AG04449 (cell line): ENCODE measurements at regions not wholly inside any gene's neighbourhood (a gene's known extent, or its start where the extent isn't known, plus 50 kb on each side); places are given as distances from the start of the nearest gene placed in this dataset.

Experiments
- CTCF ChIA-PET: fragments of 350-600 bp; formaldehyde crosslinking; extraction: SDS; loops from one replicate; lab custom pipeline; 2021; ENCODE audit warnings: antibody characterized with exemption; lab: Yijun Ruan, JAX
- POLR2A ChIA-PET: fragments of 400-600, 350-600 bp; formaldehyde crosslinking; extraction: SDS; loops from one replicate; lab custom pipeline; 2020; ENCODE audit warnings: antibody characterized with exemption, inconsistent platforms; lab: Yijun Ruan, JAX
- DNase-seq: peaks from one replicate; pipeline ENCODE4 v3.0.0-alpha.2; 2010; ENCODE audit warnings: low read depth, low spot score
- H3K4me3 ChIP-seq: 2 replicates; pipeline ENCODE4 v1.5.1; 2011; ENCODE audit warnings: low read depth, mild to moderate bottlenecking, control low read depth, low read length
- CTCF ChIP-seq: IDR thresholded peaks from one replicate; pipeline ENCODE4 v1.5.1; 2011; ENCODE audit warnings: mild to moderate bottlenecking, moderate library complexity, low read length, control low read depth, inconsistent platforms; ENCODE audit not compliant: insufficient read depth; ENCODE audit errors: missing control alignments

DNA sequence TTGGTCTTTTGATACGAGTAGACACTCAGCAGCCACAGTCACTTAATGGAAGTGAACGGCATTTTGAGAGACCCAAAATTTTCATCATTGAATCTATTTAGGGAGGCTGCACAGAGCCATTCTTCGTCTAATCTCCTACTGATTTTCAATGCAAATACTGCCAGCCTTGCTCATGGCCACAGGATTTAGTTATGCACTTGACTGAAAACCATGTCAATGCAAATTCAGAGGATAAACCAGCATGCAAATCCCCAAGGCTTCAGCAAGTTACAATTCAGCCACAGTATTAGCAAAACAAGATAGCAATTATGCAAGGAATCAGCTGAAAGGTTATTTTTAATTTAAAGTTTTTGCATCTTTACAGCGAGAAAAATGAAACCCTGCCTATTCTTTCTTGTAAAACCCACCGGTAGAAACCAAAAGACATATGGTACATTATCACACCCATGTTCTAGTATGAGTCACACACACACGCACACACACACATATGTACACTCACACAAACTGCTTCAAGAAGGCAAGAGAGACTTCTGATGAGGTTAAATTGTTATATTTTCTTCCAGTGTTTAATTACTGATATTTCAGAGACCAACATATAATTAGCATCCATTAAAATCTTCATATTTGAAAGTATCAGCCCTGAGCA, 985.3 kb upstream of the FLRT2 start:
- ChIA-PET CTCF (no interaction called here), POLR2A (no interaction called here)
- no peak for DNase-seq
- H3K4me3 ChIP-seq, result no peak overlapping the region
- no peak for TF ChIP-seq CTCF

- H3K4me3 ChIP-seq, result no peak overlapping the region
- no peak for DNase-seq
- POLR2A ChIA-PET, result no interaction called here
- TF ChIP-seq CTCF, result no peak
- CTCF ChIA-PET, result no interaction called here
Measured at GRCh38 chr14:84546236-84546635, 983.7 kb upstream of the FLRT2 start.

- no peak overlapping the region for H3K4me3 ChIP-seq
- ChIA-PET CTCF (no interaction called here), POLR2A (no interaction called here)
- no peak for DNase-seq
- no peak for TF ChIP-seq CTCF
Measured at GRCh38 chr14:84554136-84554535, 975.8 kb upstream of the FLRT2 start.

DNA sequence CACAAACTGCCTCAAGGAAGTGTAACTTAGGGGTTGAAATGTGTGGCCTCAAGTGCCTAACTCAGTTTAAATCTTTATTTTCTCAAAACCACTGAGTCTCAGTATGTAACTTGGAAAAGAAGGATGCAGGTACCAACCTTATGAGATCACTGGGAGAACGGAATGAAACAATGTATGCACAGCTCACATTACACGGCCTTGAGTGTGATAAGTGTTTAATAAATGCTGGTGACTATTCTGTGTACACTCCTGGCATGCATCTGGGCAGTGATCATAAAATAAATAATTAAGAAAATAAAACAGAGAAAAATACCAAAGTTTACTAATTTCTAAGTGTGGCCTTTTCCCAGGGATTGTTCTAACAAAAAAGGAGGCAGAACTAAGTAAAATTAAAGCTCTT, 974.5 kb upstream of the FLRT2 start:
- ChIA-PET POLR2A (no interaction called here), CTCF (no interaction called here)
- no peak for DNase-seq
- H3K4me3 ChIP-seq, result no peak overlapping the region
- no peak for TF ChIP-seq CTCF

DNA sequence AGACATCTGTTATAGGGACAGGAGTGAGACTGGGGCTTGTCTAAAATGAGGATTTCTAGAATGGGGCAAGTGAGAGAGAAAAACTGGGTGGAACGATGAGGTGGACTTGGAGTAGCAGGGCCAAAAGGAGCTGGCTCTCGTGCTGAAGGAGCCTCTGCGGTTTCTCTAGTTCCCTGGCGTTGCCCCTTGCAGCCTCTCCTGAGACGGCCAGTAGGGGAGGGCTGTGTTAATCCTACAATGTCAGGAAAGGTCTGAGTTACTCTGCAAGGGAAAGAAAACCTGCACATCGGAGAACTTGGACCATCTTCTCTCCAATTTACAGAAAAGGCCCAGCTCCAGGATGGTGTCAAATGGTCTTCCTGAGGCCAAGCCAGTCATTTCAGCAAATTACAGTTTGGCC, 963.8 kb upstream of the FLRT2 start:
- H3K4me3 ChIP-seq, result no peak overlapping the region
- no peak for TF ChIP-seq CTCF
- no peak for DNase-seq
- ChIA-PET CTCF (interaction anchor here (0.5 kb wide), 1 partner anchor 1985 kb away, joined by 4 read pairs; no protein-coding TSS in a partner anchor), POLR2A (interaction anchor here (0.8 kb wide), 1 partner anchor 23 kb away, joined by 5 read pairs; no protein-coding TSS in a partner anchor)

DNA sequence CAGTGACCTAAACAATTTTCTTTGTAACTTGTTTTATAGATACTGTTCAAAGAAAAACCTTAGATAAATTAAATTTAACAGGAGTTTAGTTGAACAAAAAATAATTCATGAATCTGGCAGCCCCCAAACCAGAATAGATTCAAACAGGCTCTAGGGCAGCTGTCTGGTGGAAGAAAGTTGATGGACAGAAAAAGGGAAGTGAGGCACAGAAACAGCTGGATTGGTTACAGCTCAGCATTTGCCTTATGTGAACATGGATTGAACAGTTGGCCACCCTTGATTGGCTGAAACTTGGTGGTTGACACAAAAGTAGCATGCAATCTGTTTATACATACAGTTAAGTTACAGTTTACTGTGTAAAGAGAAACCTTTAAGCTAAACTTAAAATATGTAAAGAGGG, 954.3 kb upstream of the FLRT2 start:
- ChIA-PET POLR2A (no interaction called here), CTCF (no interaction called here)
- no peak overlapping the region for H3K4me3 ChIP-seq
- no peak for TF ChIP-seq CTCF
- no peak for DNase-seq
